ENCODE measurements at regions not wholly inside any gene's neighbourhood (a gene's known extent, or its start where the extent isn't known, plus 50 kb on each side); places are given as distances from the start of the nearest gene placed in this dataset.

GRCh38 chr11:134994431-134994830 lies 582.4 kb upstream of the B3GAT1 start:
- Histone ChIP-seq H2AFZ (ENCODE audit: low read length) (no peak overlapping the region), H3K4me3 (ENCODE audit: low read depth, low read length, poor library complexity, severe bottlenecking) (no peak overlapping the region), H3K9me2 (ENCODE audit: low read depth, low read length) (no peaks in the 10 kb centered on the region), H3K9me3 (ENCODE audit: low read length) (no peaks in the 10 kb centered on the region), H3K4me1 (ENCODE audit: insufficient read depth, low read length, severe bottlenecking) (no peaks in the 10 kb centered on the region), H3K36me3 (ENCODE audit: insufficient read depth, low read length) (no peaks in the 10 kb centered on the region), H4K20me1 (ENCODE audit: insufficient read depth, low read length) (no peaks in the 10 kb centered on the region), H3K79me2 (ENCODE audit: insufficient read depth, low read length) (no peaks in the 10 kb centered on the region), H3K27me3 (ENCODE audit: insufficient read depth, low read length) (no peaks in the 10 kb centered on the region), H3F3A (ENCODE audit: insufficient read depth, low read length) (no peaks in the 10 kb centered on the region), H3K4me2 (ENCODE audit: low read length) (no peak overlapping the region), H3K27ac (ENCODE audit: low read depth, low read length, poor library complexity, severe bottlenecking) (no peak overlapping the region), H3K9ac (ENCODE audit: low read length) (no peak overlapping the region)
- no peak for TF ChIP-seq CTCF (IDR thresholded peaks at IDR 0.05; ENCODE audit: low read length)
- TF ChIP-seq EZH2 (IDR thresholded peaks at IDR 0.05; ENCODE audit: borderline replicate concordance, low read length): no peak

GRCh38 chr11:134993691-134994243 lies 581.7 kb upstream of the B3GAT1 start:
- no peaks in the 10 kb centered on the region for H3K79me2 ChIP-seq (ENCODE audit: insufficient read depth, low read length)
- H4K20me1 ChIP-seq (ENCODE audit: insufficient read depth, low read length): no peaks in the 10 kb centered on the region
- no peak overlapping the region for H3K4me3 ChIP-seq (ENCODE audit: low read depth, low read length, poor library complexity, severe bottlenecking)
- H3K9ac ChIP-seq (ENCODE audit: low read length): no peak overlapping the region
- H2AFZ ChIP-seq (ENCODE audit: low read length): no peak overlapping the region
- H3K36me3 ChIP-seq (ENCODE audit: insufficient read depth, low read length): no peaks in the 10 kb centered on the region
- H3K9me2 ChIP-seq (ENCODE audit: low read depth, low read length): no peaks in the 10 kb centered on the region
- no peaks in the 10 kb centered on the region for H3F3A ChIP-seq (ENCODE audit: insufficient read depth, low read length)
- no peaks in the 10 kb centered on the region for H3K4me1 ChIP-seq (ENCODE audit: insufficient read depth, low read length, severe bottlenecking)
- H3K9me3 ChIP-seq (ENCODE audit: low read length): no peaks in the 10 kb centered on the region
- H3K27me3 ChIP-seq (ENCODE audit: insufficient read depth, low read length): no peaks in the 10 kb centered on the region
- TF ChIP-seq CTCF (IDR thresholded peaks at IDR 0.05; ENCODE audit: low read length): no peak
- TF ChIP-seq EZH2 (IDR thresholded peaks at IDR 0.05; ENCODE audit: borderline replicate concordance, low read length): no peak
- no peak overlapping the region for H3K4me2 ChIP-seq (ENCODE audit: low read length)
- H3K27ac ChIP-seq (ENCODE audit: low read depth, low read length, poor library complexity, severe bottlenecking): no peak overlapping the region

GRCh38 chr11:134992981-134993380 lies 580.9 kb upstream of the B3GAT1 start:
- H3K4me2 ChIP-seq (ENCODE audit: low read length): no peak overlapping the region
- no peaks in the 10 kb centered on the region for H3K27me3 ChIP-seq (ENCODE audit: insufficient read depth, low read length)
- no peaks in the 10 kb centered on the region for H3K36me3 ChIP-seq (ENCODE audit: insufficient read depth, low read length)
- H3F3A ChIP-seq (ENCODE audit: insufficient read depth, low read length): no peaks in the 10 kb centered on the region
- no peak for TF ChIP-seq EZH2 (IDR thresholded peaks at IDR 0.05; ENCODE audit: borderline replicate concordance, low read length)
- TF ChIP-seq CTCF (IDR thresholded peaks at IDR 0.05; ENCODE audit: low read length): no peak
- H3K79me2 ChIP-seq (ENCODE audit: insufficient read depth, low read length): no peaks in the 10 kb centered on the region
- H4K20me1 ChIP-seq (ENCODE audit: insufficient read depth, low read length): no peaks in the 10 kb centered on the region
- H3K9me3 ChIP-seq (ENCODE audit: low read length): no peaks in the 10 kb centered on the region
- no peak overlapping the region for H2AFZ ChIP-seq (ENCODE audit: low read length)
- H3K4me1 ChIP-seq (ENCODE audit: insufficient read depth, low read length, severe bottlenecking): no peaks in the 10 kb centered on the region
- H3K27ac ChIP-seq (ENCODE audit: low read depth, low read length, poor library complexity, severe bottlenecking): no peak overlapping the region
- no peak overlapping the region for H3K4me3 ChIP-seq (ENCODE audit: low read depth, low read length, poor library complexity, severe bottlenecking)
- no peak overlapping the region for H3K9ac ChIP-seq (ENCODE audit: low read length)
- H3K9me2 ChIP-seq (ENCODE audit: low read depth, low read length): no peaks in the 10 kb centered on the region

Measured in OCI-LY1 (cell line).